H1 (cell line): ENCODE measurements at regions not wholly inside any gene's neighbourhood (a gene's known extent, or its start where the extent isn't known, plus 50 kb on each side); places are given as distances from the start of the nearest gene placed in this dataset.

Experiments
- EP300 ChIP-seq, 2 experiments: IDR thresholded peaks; 1 replicate in 1 of 2; 2 replicates in 1 of 2; pipeline ENCODE4 v1.6.1; 2011 to 2012; ENCODE audit warnings: low read depth in 2 of 2, low read length in 2 of 2, mild to moderate bottlenecking in 2 of 2, borderline replicate concordance in 1 of 2, inconsistent platforms in 1 of 2, moderate library complexity in 1 of 2
- EZH2 ChIP-seq: fragments of 200-600 bp; sonication (generic); IDR thresholded peaks from 2 replicates; pipeline ENCODE4 v1.7.1; 2012; ENCODE audit warnings: low read depth, mild to moderate bottlenecking, moderate library complexity, low read length, inconsistent platforms; ENCODE audit not compliant: severe bottlenecking
- FOSL1 ChIP-seq: IDR thresholded peaks from 2 replicates; pipeline ENCODE4 v1.6.1; 2011; ENCODE audit warnings: mild to moderate bottlenecking, low read depth, low read length, moderate library complexity; ENCODE audit not compliant: insufficient read depth
- POLR2AphosphoS5 ChIP-seq: IDR thresholded peaks from 2 replicates; pipeline ENCODE4 v1.6.1; 2011; ENCODE audit warnings: low read depth, low read length
- SIN3A ChIP-seq, 2 experiments: IDR thresholded peaks in 1 of 2; conservative IDR thresholded peaks in 1 of 2; 2 replicates each; pipeline ENCODE4 v1.6.1; 2011 to 2012; ENCODE audit warnings: low read length in 2 of 2, improper control_type of control experiment in 1 of 2, low read depth in 1 of 2, mild to moderate bottlenecking in 1 of 2
- ZNF274 ChIP-seq: IDR thresholded peaks from 2 replicates; pipeline ENCODE4 v1.7.0; 2012; ENCODE audit warnings: low read length, borderline replicate concordance; ENCODE audit errors: extremely low read depth
- TF ChIP-seq, protein P1 (sequence below), 3 experiments: IDR thresholded peaks; 1 replicate in 2 of 3; 2 replicates in 1 of 3; pipeline versions ENCODE4 v1.5.1 to v1.6.1; 2011; ENCODE audit warnings: low read length in 3 of 3, mild to moderate bottlenecking in 3 of 3, inconsistent platforms in 2 of 3, low read depth in 1 of 3, moderate library complexity in 1 of 3; ENCODE audit not compliant: insufficient read depth in 1 of 3; ENCODE audit errors: control extremely low read depth in 1 of 3

DNA sequence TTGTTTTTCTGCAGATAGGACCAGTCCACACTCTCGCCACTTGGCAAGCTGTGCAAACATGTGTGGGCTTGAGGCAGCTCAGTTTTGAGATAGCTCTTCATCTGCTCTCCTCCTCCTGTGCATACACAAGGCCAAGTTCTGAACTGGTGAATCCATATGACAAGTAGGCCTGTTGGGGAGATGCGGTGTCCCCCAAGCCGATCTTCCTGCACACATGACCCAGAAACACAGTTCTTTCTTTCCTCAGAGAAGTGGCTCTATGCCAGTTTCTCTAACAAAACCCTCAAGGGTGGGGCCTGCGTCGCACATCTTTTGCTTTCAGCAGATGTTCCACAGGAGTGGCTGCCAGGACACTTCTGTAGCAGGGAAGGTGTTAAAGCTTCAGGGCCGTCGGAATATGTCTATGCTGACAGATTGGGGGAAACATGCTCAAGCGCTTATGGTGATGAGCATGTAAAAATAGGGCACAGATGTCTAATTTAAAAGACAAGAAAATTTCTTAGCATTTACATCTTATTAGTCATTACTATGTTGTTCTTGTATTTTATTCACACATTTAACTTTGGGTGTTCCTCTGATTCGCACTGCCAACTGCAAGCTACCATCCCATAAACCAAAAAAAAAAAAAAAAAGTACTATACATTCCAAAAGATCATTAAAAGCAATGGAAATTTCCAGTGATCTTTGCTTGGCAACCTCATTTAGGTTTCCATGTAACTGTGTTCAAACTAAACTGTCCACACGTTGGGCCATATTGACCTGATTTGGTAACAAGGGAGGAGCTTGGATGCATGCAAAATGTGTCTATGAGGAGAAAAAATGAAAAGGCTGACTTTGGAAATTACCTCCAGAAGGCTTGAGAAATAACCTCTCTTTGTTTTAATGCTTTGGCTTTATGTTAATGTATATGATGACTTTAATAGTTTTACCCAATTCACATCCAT is 1055.5 kb upstream of the KLHL29 start:
- TF ChIP-seq EZH2 = no peak
- TF ChIP-seq, protein P1, sequence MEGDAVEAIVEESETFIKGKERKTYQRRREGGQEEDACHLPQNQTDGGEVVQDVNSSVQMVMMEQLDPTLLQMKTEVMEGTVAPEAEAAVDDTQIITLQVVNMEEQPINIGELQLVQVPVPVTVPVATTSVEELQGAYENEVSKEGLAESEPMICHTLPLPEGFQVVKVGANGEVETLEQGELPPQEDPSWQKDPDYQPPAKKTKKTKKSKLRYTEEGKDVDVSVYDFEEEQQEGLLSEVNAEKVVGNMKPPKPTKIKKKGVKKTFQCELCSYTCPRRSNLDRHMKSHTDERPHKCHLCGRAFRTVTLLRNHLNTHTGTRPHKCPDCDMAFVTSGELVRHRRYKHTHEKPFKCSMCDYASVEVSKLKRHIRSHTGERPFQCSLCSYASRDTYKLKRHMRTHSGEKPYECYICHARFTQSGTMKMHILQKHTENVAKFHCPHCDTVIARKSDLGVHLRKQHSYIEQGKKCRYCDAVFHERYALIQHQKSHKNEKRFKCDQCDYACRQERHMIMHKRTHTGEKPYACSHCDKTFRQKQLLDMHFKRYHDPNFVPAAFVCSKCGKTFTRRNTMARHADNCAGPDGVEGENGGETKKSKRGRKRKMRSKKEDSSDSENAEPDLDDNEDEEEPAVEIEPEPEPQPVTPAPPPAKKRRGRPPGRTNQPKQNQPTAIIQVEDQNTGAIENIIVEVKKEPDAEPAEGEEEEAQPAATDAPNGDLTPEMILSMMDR (IDR thresholded peaks at IDR 0.05; ENCODE audit: control extremely low read depth in 1 of 3, insufficient read depth in 1 of 3, low read depth in 1 of 3, low read length in 3 of 3) = no peak
- no peak for TF ChIP-seq EP300 (IDR thresholded peaks at IDR 0.05; ENCODE audit: borderline replicate concordance in 1 of 2, low read depth in 2 of 2, low read length in 2 of 2)
- no peak for TF ChIP-seq POLR2AphosphoS5
- no peak for TF ChIP-seq ZNF274
- TF ChIP-seq SIN3A (conservative IDR thresholded peaks at IDR 0.05 in 1 of 2, IDR thresholded peaks at IDR 0.05 in 1 of 2; ENCODE audit: low read depth in 1 of 2, low read length in 2 of 2) = no peak
- no peak for TF ChIP-seq FOSL1
